ENCODE measurements at regions not wholly inside any gene's neighbourhood (a gene's known extent, or its start where the extent isn't known, plus 50 kb on each side); places are given as distances from the start of the nearest gene placed in this dataset.
"Not testable (repeated sequence)": the region's sequence is repeated elsewhere in the genome, so short reads cannot be mapped to it uniquely, and the experiment has no call there.

GRCh38 chr15:77877869-77878577 is 199.5 kb downstream of the TBC1D2B start:
- H3K9me3 Mint-ChIP-seq: no peaks in the 10 kb centered on the region
- no peak overlapping the region for H3K4me3 ChIP-seq (ENCODE audit: control insufficient read depth in 1 of 2, extremely low read depth in 1 of 2, low read length in 1 of 2)
- no CpG with 5 or more reads among the region's 5 CpGs for WGBS (ENCODE audit: insufficient coverage)
- CTCF ChIA-PET: no interaction called here
- no peaks in the 10 kb centered on the region for H3K36me3 ChIP-seq (ENCODE audit: control insufficient read depth in 2 of 2, extremely low read depth in 1 of 2, insufficient read depth in 1 of 2, low read length in 1 of 2)
- H3K27me3 Mint-ChIP-seq: no peaks in the 10 kb centered on the region
- peaks cover 0 to 4% of the 10 kb centered on the region in 2 experiments for H3K27me3 ChIP-seq (replicated peaks in 1 of 2; ENCODE audit: control insufficient read depth in 2 of 2, extremely low read depth in 1 of 2, insufficient read depth in 2 of 2, low read length in 1 of 2)
- ATAC-seq (replicated peaks in 1 of 4) (no peak), DNase-seq (no peak)
- H3K4me1 Mint-ChIP-seq: no peaks in the 10 kb centered on the region
- H3K4me1 ChIP-seq (ENCODE audit: control insufficient read depth in 1 of 2, extremely low read depth in 1 of 2, insufficient read depth in 2 of 2, low read length in 2 of 2): no peaks in the 10 kb centered on the region
- no peak overlapping the region for H3K4me3 Mint-ChIP-seq
- no peak overlapping the region for H3K27ac Mint-ChIP-seq
- H3K27ac ChIP-seq (ENCODE audit: low read length): no peak overlapping the region
- no peaks in the 10 kb centered on the region for H3K36me3 Mint-ChIP-seq
- no peaks in the 10 kb centered on the region for H3K9me3 ChIP-seq
- POLR2A ChIA-PET: no interaction called here

GRCh38 chr15:77876107-77876820 is 201.2 kb downstream of the TBC1D2B start:
- WGBS (ENCODE audit: insufficient coverage): 17% methylated on average over 2 of the region's 9 CpGs
- ATAC-seq (replicated peaks in 1 of 4); H3K36me3 Mint-ChIP-seq; H3K9me3 ChIP-seq; H3K4me1 Mint-ChIP-seq; H3K27ac Mint-ChIP-seq; CTCF ChIA-PET; DNase-seq; H3K27me3 ChIP-seq (replicated peaks in 1 of 2; ENCODE audit: control insufficient read depth in 2 of 2, extremely low read depth in 1 of 2, insufficient read depth in 2 of 2, low read length in 1 of 2); H3K4me3 ChIP-seq (ENCODE audit: control insufficient read depth in 1 of 2, extremely low read depth in 1 of 2, low read length in 1 of 2); H3K27ac ChIP-seq (ENCODE audit: low read length); H3K36me3 ChIP-seq (ENCODE audit: control insufficient read depth in 2 of 2, extremely low read depth in 1 of 2, insufficient read depth in 1 of 2, low read length in 1 of 2); H3K4me3 Mint-ChIP-seq; H3K4me1 ChIP-seq (ENCODE audit: control insufficient read depth in 1 of 2, extremely low read depth in 1 of 2, insufficient read depth in 2 of 2, low read length in 2 of 2); H3K9me3 Mint-ChIP-seq; H3K27me3 Mint-ChIP-seq; POLR2A ChIA-PET: not testable (repeated sequence)

- H3K4me1 Mint-ChIP-seq; H3K27ac ChIP-seq (ENCODE audit: low read length); H3K27me3 Mint-ChIP-seq; H3K9me3 Mint-ChIP-seq; H3K36me3 Mint-ChIP-seq; H3K27ac Mint-ChIP-seq; H3K36me3 ChIP-seq (ENCODE audit: control insufficient read depth in 2 of 2, extremely low read depth in 1 of 2, insufficient read depth in 1 of 2, low read length in 1 of 2); H3K4me1 ChIP-seq (ENCODE audit: control insufficient read depth in 1 of 2, extremely low read depth in 1 of 2, insufficient read depth in 2 of 2, low read length in 2 of 2); H3K9me3 ChIP-seq; H3K27me3 ChIP-seq (replicated peaks in 1 of 2; ENCODE audit: control insufficient read depth in 2 of 2, extremely low read depth in 1 of 2, insufficient read depth in 2 of 2, low read length in 1 of 2); H3K4me3 ChIP-seq (ENCODE audit: control insufficient read depth in 1 of 2, extremely low read depth in 1 of 2, low read length in 1 of 2); POLR2A ChIA-PET; H3K4me3 Mint-ChIP-seq; CTCF ChIA-PET: not testable (repeated sequence)
- ATAC-seq (replicated peaks in 1 of 4) (peak in 1 of 4 experiments; percentile 59), DNase-seq (peak in 24 of 35 experiments; percentile 4 to 55 (median 18))
- 45% methylated on average over 7 of the region's 13 CpGs for WGBS (ENCODE audit: insufficient coverage)
These were observed 202.3 kb downstream of the TBC1D2B start for GRCh38 chr15:77875066-77875721.

- ATAC-seq (replicated peaks in 1 of 4): no peak
- POLR2A ChIA-PET: no interaction called here
- no peaks in the 10 kb centered on the region for H3K27me3 Mint-ChIP-seq
These were observed 203.4 kb downstream of the TBC1D2B start for GRCh38 chr15:77874063-77874462.

GRCh38 chr15:77872521-77873425 is 204.7 kb downstream of the TBC1D2B start:
- H3K27me3 Mint-ChIP-seq; H3K27ac ChIP-seq (ENCODE audit: low read length); H3K4me3 ChIP-seq (ENCODE audit: control insufficient read depth in 1 of 2, extremely low read depth in 1 of 2, low read length in 1 of 2); H3K36me3 Mint-ChIP-seq; ATAC-seq (replicated peaks in 1 of 4); H3K9me3 Mint-ChIP-seq; CTCF ChIA-PET; H3K4me1 ChIP-seq (ENCODE audit: control insufficient read depth in 1 of 2, extremely low read depth in 1 of 2, insufficient read depth in 2 of 2, low read length in 2 of 2); H3K9me3 ChIP-seq; H3K4me3 Mint-ChIP-seq; H3K4me1 Mint-ChIP-seq; H3K27ac Mint-ChIP-seq; POLR2A ChIA-PET; DNase-seq; H3K36me3 ChIP-seq (ENCODE audit: control insufficient read depth in 2 of 2, extremely low read depth in 1 of 2, insufficient read depth in 1 of 2, low read length in 1 of 2): not testable (repeated sequence)
- 81% methylated on average over 11 of the region's 18 CpGs for WGBS (ENCODE audit: insufficient coverage)
- peaks cover 0 to 18% of the 10 kb centered on the region in 2 experiments for H3K27me3 ChIP-seq (replicated peaks in 1 of 2; ENCODE audit: control insufficient read depth in 2 of 2, extremely low read depth in 1 of 2, insufficient read depth in 2 of 2, low read length in 1 of 2)

More at GRCh38 chr15:77874063-77874462, 203.4 kb downstream of the TBC1D2B start:
- 67% methylated on average over 3 of the region's 4 CpGs for WGBS (ENCODE audit: insufficient coverage)
- no peak overlapping the region for H3K27ac ChIP-seq (ENCODE audit: low read length)
- H3K27me3 ChIP-seq (replicated peaks in 1 of 2; ENCODE audit: control insufficient read depth in 2 of 2, extremely low read depth in 1 of 2, insufficient read depth in 2 of 2, low read length in 1 of 2): peaks cover 0 to 12% of the 10 kb centered on the region in 2 experiments
- no peak for DNase-seq
- no peak overlapping the region for H3K4me3 ChIP-seq (ENCODE audit: control insufficient read depth in 1 of 2, extremely low read depth in 1 of 2, low read length in 1 of 2)
- no peaks in the 10 kb centered on the region for H3K36me3 ChIP-seq (ENCODE audit: control insufficient read depth in 2 of 2, extremely low read depth in 1 of 2, insufficient read depth in 1 of 2, low read length in 1 of 2)
- no peaks in the 10 kb centered on the region for H3K36me3 Mint-ChIP-seq
- no peaks in the 10 kb centered on the region for H3K9me3 ChIP-seq
- no peaks in the 10 kb centered on the region for H3K9me3 Mint-ChIP-seq
- peaks cover 0 to 4% of the 10 kb centered on the region in 2 experiments for H3K4me1 ChIP-seq (ENCODE audit: control insufficient read depth in 1 of 2, extremely low read depth in 1 of 2, insufficient read depth in 2 of 2, low read length in 2 of 2)
- H3K4me1 Mint-ChIP-seq: no peaks in the 10 kb centered on the region
- no peak overlapping the region for H3K27ac Mint-ChIP-seq
- CTCF ChIA-PET: no interaction called here
- no peak overlapping the region for H3K4me3 Mint-ChIP-seq

- H3K4me3 ChIP-seq (ENCODE audit: control insufficient read depth in 1 of 2, extremely low read depth in 1 of 2, low read length in 1 of 2): no peak overlapping the region
- peaks cover 0 to 4% of the 10 kb centered on the region in 2 experiments for H3K4me1 ChIP-seq (ENCODE audit: control insufficient read depth in 1 of 2, extremely low read depth in 1 of 2, insufficient read depth in 2 of 2, low read length in 2 of 2)
- DNase-seq (no peak), ATAC-seq (replicated peaks in 1 of 4) (no peak)
- POLR2A ChIA-PET: no interaction called here
- no peaks in the 10 kb centered on the region for H3K4me1 Mint-ChIP-seq
- CTCF ChIA-PET: no interaction called here
- no peaks in the 10 kb centered on the region for H3K27me3 Mint-ChIP-seq
- WGBS (ENCODE audit: insufficient coverage): 58% methylated on average over 6 of the region's 11 CpGs
- H3K9me3 Mint-ChIP-seq: no peaks in the 10 kb centered on the region
- H3K27ac Mint-ChIP-seq: no peak overlapping the region
- no peaks in the 10 kb centered on the region for H3K36me3 Mint-ChIP-seq
- H3K27ac ChIP-seq (ENCODE audit: low read length): no peak overlapping the region
- no peaks in the 10 kb centered on the region for H3K36me3 ChIP-seq (ENCODE audit: control insufficient read depth in 2 of 2, extremely low read depth in 1 of 2, insufficient read depth in 1 of 2, low read length in 1 of 2)
- H3K4me3 Mint-ChIP-seq: no peak overlapping the region
- peaks cover 0 to 22% of the 10 kb centered on the region in 2 experiments for H3K27me3 ChIP-seq (replicated peaks in 1 of 2; ENCODE audit: control insufficient read depth in 2 of 2, extremely low read depth in 1 of 2, insufficient read depth in 2 of 2, low read length in 1 of 2)
- H3K9me3 ChIP-seq: no peaks in the 10 kb centered on the region
These were observed 205.6 kb downstream of the TBC1D2B start for GRCh38 chr15:77871852-77872371.

Data from T-cell (primary cell).